ENCODE measurements at regions not wholly inside any gene's neighbourhood (a gene's known extent, or its start where the extent isn't known, plus 50 kb on each side); places are given as distances from the start of the nearest gene placed in this dataset.
"Not testable (repeated sequence)": the region's sequence is repeated elsewhere in the genome, so short reads cannot be mapped to it uniquely, and the experiment has no call there.

DNA sequence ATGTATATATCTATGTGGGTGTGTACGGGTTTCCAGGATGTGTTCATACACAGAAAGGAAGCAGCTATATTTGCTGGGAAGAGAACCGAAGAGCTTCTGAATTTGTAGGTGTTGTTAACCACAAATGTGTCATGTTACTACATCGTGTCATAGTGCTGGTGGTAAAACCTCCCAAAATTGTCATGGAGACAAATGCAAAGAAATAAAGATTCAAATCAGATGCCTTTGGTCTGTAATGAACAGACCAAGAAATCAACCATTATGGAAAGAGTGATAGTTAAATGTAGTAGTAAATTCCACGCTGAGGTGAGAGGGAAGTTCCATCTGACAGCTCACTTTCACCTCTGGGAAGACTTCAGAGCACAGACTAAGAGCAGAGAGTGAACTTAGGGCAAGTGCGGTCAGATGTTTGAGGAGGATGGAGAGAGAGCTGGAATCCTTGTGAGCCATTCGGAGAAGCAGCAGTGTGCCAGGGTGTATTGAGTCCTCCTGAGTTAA is 487.5 kb downstream of the TMEM121 start:
- Histone ChIP-seq H3K9ac (no peak overlapping the region), H3F3A (ENCODE audit: insufficient read depth) (no peaks in the 10 kb centered on the region), H3K36me3 (ENCODE audit: low read depth) (no peaks in the 10 kb centered on the region), H3K27ac (no peak overlapping the region), H4K20me1 (ENCODE audit: insufficient read depth) (no peaks in the 10 kb centered on the region), H3K9me2 (ENCODE audit: insufficient read depth) (no peaks in the 10 kb centered on the region), H3K79me2 (ENCODE audit: insufficient read depth) (no peaks in the 10 kb centered on the region), H2AFZ (no peak overlapping the region), H3K4me2 (ENCODE audit: unreplicated experiment) (no peak overlapping the region), H3K27me3 (replicated peaks; ENCODE audit: insufficient read depth) (no peaks in the 10 kb centered on the region), H3K4me1 (ENCODE audit: insufficient read depth) (no peaks in the 10 kb centered on the region), H3K4me3 (no peak overlapping the region), H3K9me3 (ENCODE audit: low read depth) (no peaks in the 10 kb centered on the region)
- in situ Hi-C loops (cut with MboI) = loop anchor here (25.0 kb wide), 1 partner anchor 452 kb away; no protein-coding TSS in a partner anchor
- TF ChIP-seq EZH2 (IDR thresholded peaks at IDR 0.05; ENCODE audit: insufficient read depth, poor library complexity, severe bottlenecking) (no peak), EZH2phosphoT487 (IDR thresholded peaks at IDR 0.05; ENCODE audit: insufficient read depth, low read depth) (no peak)
- 16 to 20% methylated on average over 6 of the region's 6 CpGs for WGBS, 2 experiments (ENCODE audit: low coverage in 1 of 2, low lambda C conversion rate in 2 of 2, missing lambda C conversion rate in 2 of 2)
- DNase-seq = no peak

- H3K4me3 ChIP-seq; H4K20me1 ChIP-seq (ENCODE audit: insufficient read depth); H3K9ac ChIP-seq; H3K9me2 ChIP-seq (ENCODE audit: insufficient read depth); H3K4me2 ChIP-seq (ENCODE audit: unreplicated experiment); H3K9me3 ChIP-seq (ENCODE audit: low read depth); H3F3A ChIP-seq (ENCODE audit: insufficient read depth); H3K27ac ChIP-seq; H3K79me2 ChIP-seq (ENCODE audit: insufficient read depth); DNase-seq; H3K4me1 ChIP-seq (ENCODE audit: insufficient read depth); H3K36me3 ChIP-seq (ENCODE audit: low read depth); H2AFZ ChIP-seq; H3K27me3 ChIP-seq (replicated peaks; ENCODE audit: insufficient read depth): not testable (repeated sequence)
- in situ Hi-C loops (cut with MboI) = loop anchor here (25.0 kb wide), 1 partner anchor 456 kb away; no protein-coding TSS in a partner anchor
- WGBS, 2 experiments (ENCODE audit: low coverage in 1 of 2, low lambda C conversion rate in 2 of 2, missing lambda C conversion rate in 2 of 2) = 7 to 11% methylated on average over 3 of the region's 3 CpGs
Measured at GRCh38 chr14:106017952-106018351, 491.6 kb downstream of the TMEM121 start.

DNA sequence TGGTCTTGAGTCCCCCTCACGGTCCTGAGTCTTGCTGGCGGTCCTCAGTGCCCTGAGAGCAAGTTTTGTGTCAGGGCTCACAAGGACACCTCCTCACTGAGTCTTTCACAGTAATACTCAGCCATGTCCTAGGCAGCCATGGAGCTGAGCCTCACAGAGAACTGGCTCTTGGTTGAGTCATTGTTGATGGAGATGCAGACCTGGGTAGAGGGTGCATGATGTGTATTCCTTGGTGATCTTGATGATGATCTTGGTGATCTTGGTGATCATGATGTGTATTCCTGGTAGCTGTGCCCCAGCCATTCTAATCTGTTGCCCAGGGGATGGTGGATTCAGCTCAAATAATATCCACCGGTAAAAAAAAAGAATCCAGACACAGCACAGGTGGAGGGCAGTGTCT is 495.4 kb downstream of the TMEM121 start:
- H2AFZ ChIP-seq = no peak overlapping the region
- no peaks in the 10 kb centered on the region for H4K20me1 ChIP-seq (ENCODE audit: insufficient read depth)
- H3K9ac ChIP-seq = no peak overlapping the region
- H3K9me2 ChIP-seq (ENCODE audit: insufficient read depth) = no peaks in the 10 kb centered on the region
- no peak overlapping the region for H3K27ac ChIP-seq
- no peak for DNase-seq
- WGBS, 2 experiments (ENCODE audit: low coverage in 1 of 2, low lambda C conversion rate in 2 of 2, missing lambda C conversion rate in 2 of 2) = 0 to 10% methylated on average over 2 of the region's 3 CpGs
- in situ Hi-C loops (cut with MboI) = loop anchor here (25.0 kb wide), 1 partner anchor 460 kb away; no protein-coding TSS in a partner anchor
- no peaks in the 10 kb centered on the region for H3K79me2 ChIP-seq (ENCODE audit: insufficient read depth)
- H3K9me3 ChIP-seq (ENCODE audit: low read depth) = no peaks in the 10 kb centered on the region
- H3K27me3 ChIP-seq (replicated peaks; ENCODE audit: insufficient read depth) = no peaks in the 10 kb centered on the region
- no peaks in the 10 kb centered on the region for H3F3A ChIP-seq (ENCODE audit: insufficient read depth)
- H3K36me3 ChIP-seq (ENCODE audit: low read depth) = no peaks in the 10 kb centered on the region
- no peak for TF ChIP-seq EZH2phosphoT487 (IDR thresholded peaks at IDR 0.05; ENCODE audit: insufficient read depth, low read depth)
- no peak for TF ChIP-seq EZH2 (IDR thresholded peaks at IDR 0.05; ENCODE audit: insufficient read depth, poor library complexity, severe bottlenecking)
- H3K4me2 ChIP-seq (ENCODE audit: unreplicated experiment) = no peak overlapping the region
- H3K4me1 ChIP-seq (ENCODE audit: insufficient read depth) = no peaks in the 10 kb centered on the region
- H3K4me3 ChIP-seq = no peak overlapping the region

GRCh38 chr14:106022648-106023047 is 496.3 kb downstream of the TMEM121 start:
- not testable (repeated sequence) for H3K9ac ChIP-seq; H4K20me1 ChIP-seq (ENCODE audit: insufficient read depth); H3K9me2 ChIP-seq (ENCODE audit: insufficient read depth); H3K4me2 ChIP-seq (ENCODE audit: unreplicated experiment); H3K4me3 ChIP-seq; H3K27ac ChIP-seq; H3K36me3 ChIP-seq (ENCODE audit: low read depth); H2AFZ ChIP-seq; DNase-seq; H3K79me2 ChIP-seq (ENCODE audit: insufficient read depth); H3K4me1 ChIP-seq (ENCODE audit: insufficient read depth); H3F3A ChIP-seq (ENCODE audit: insufficient read depth); H3K9me3 ChIP-seq (ENCODE audit: low read depth); H3K27me3 ChIP-seq (replicated peaks; ENCODE audit: insufficient read depth)
- 16 to 25% methylated on average over 4 to 5 of the region's 5 CpGs for WGBS, 2 experiments (ENCODE audit: low coverage in 1 of 2, low lambda C conversion rate in 2 of 2, missing lambda C conversion rate in 2 of 2)
- in situ Hi-C loops (cut with MboI) = loop anchor here (25.0 kb wide), 1 partner anchor 460 kb away; no protein-coding TSS in a partner anchor

GRCh38 chr14:106023411-106023810 is 497.0 kb downstream of the TMEM121 start:
- Histone ChIP-seq H3K9me3 (ENCODE audit: low read depth) (no peaks in the 10 kb centered on the region), H3K27ac (no peak overlapping the region), H3K9ac (no peak overlapping the region), H4K20me1 (ENCODE audit: insufficient read depth) (no peaks in the 10 kb centered on the region), H2AFZ (no peak overlapping the region), H3K79me2 (ENCODE audit: insufficient read depth) (no peaks in the 10 kb centered on the region), H3K9me2 (ENCODE audit: insufficient read depth) (no peaks in the 10 kb centered on the region), H3K4me3 (no peak overlapping the region), H3K36me3 (ENCODE audit: low read depth) (no peaks in the 10 kb centered on the region), H3K4me2 (ENCODE audit: unreplicated experiment) (no peak overlapping the region), H3F3A (ENCODE audit: insufficient read depth) (no peaks in the 10 kb centered on the region), H3K27me3 (replicated peaks; ENCODE audit: insufficient read depth) (no peaks in the 10 kb centered on the region), H3K4me1 (ENCODE audit: insufficient read depth) (no peaks in the 10 kb centered on the region)
- no peak for DNase-seq
- in situ Hi-C loops (cut with MboI) = loop anchor here (25.0 kb wide), 1 partner anchor 461 kb away; no protein-coding TSS in a partner anchor
- no peak for TF ChIP-seq EZH2phosphoT487 (IDR thresholded peaks at IDR 0.05; ENCODE audit: insufficient read depth, low read depth)
- TF ChIP-seq EZH2 (IDR thresholded peaks at IDR 0.05; ENCODE audit: insufficient read depth, poor library complexity, severe bottlenecking) = no peak
- 63 to 70% methylated on average over 1 of the region's 1 CpG for WGBS, 2 experiments (ENCODE audit: low coverage in 1 of 2, low lambda C conversion rate in 2 of 2, missing lambda C conversion rate in 2 of 2)
